GM23248 (cell line): ENCODE measurements at regions not wholly inside any gene's neighbourhood (a gene's known extent, or its start where the extent isn't known, plus 50 kb on each side); places are given as distances from the start of the nearest gene placed in this dataset.

Source experiments
- DNase-seq: peaks from one replicate; pipeline ENCODE4 v3.0.0-alpha.2; 2015
- H2AFZ ChIP-seq: fragments of 200-600 bp; sonication (generic); 2 replicates; pipeline ENCODE4 v1.6.1; 2016; ENCODE audit warnings: antibody characterized with exemption
- H3F3A ChIP-seq: fragments of 200-600 bp; sonication (generic); 2 replicates; pipeline ENCODE4 v1.6.1; 2016; ENCODE audit warnings: mild to moderate bottlenecking, antibody characterized with exemption, mixed run types; ENCODE audit not compliant: insufficient read depth
- H3K27ac ChIP-seq: fragments of 200-600 bp; sonication (generic); 2 replicates; pipeline ENCODE4 v1.5.1; 2016; ENCODE audit warnings: mild to moderate bottlenecking
- H3K27me3 ChIP-seq: fragments of 200-600 bp; sonication (generic); replicated peaks from 2 replicates; pipeline ENCODE4 v1.6.1; 2016; ENCODE audit warnings: mild to moderate bottlenecking; ENCODE audit not compliant: insufficient read depth
- H3K36me3 ChIP-seq: fragments of 200-600 bp; sonication (generic); 2 replicates; pipeline ENCODE4 v1.6.1; 2016; ENCODE audit warnings: low read depth, mild to moderate bottlenecking
- H3K4me1 ChIP-seq: fragments of 200-600 bp; sonication (generic); 2 replicates; pipeline ENCODE4 v1.6.1; 2016; ENCODE audit warnings: mild to moderate bottlenecking; ENCODE audit not compliant: insufficient read depth
- H3K4me2 ChIP-seq: fragments of 200-600 bp; sonication (generic); one replicate; pipeline ENCODE4 v1.6.1; 2016; ENCODE audit warnings: mild to moderate bottlenecking; ENCODE audit not compliant: unreplicated experiment
- H3K4me3 ChIP-seq: fragments of 200-600 bp; sonication (generic); 2 replicates; pipeline ENCODE4 v1.5.1; 2016; ENCODE audit warnings: mild to moderate bottlenecking
- H3K79me2 ChIP-seq: fragments of 200-600 bp; sonication (generic); 2 replicates; pipeline ENCODE4 v1.6.1; 2016; ENCODE audit warnings: mild to moderate bottlenecking; ENCODE audit not compliant: insufficient read depth
- H3K9ac ChIP-seq: fragments of 200-600 bp; sonication (generic); 2 replicates; pipeline ENCODE4 v1.6.1; 2016; ENCODE audit warnings: mild to moderate bottlenecking
- H3K9me2 ChIP-seq: fragments of 200-600 bp; sonication (generic); 2 replicates; pipeline ENCODE4 v1.6.1; 2016; ENCODE audit warnings: mixed run types, mild to moderate bottlenecking, moderate library complexity; ENCODE audit not compliant: insufficient read depth
- H3K9me3 ChIP-seq: fragments of 200-600 bp; sonication (generic); one replicate; pipeline ENCODE4 v1.6.1; 2017; ENCODE audit warnings: low read depth
- H4K20me1 ChIP-seq: fragments of 200-600 bp; sonication (generic); 2 replicates; pipeline ENCODE4 v1.6.0; 2016; ENCODE audit not compliant: insufficient read depth
- EZH2 ChIP-seq: fragments of 200-600 bp; sonication (generic); IDR thresholded peaks from 2 replicates; pipeline ENCODE4 v1.6.1; 2018; ENCODE audit warnings: antibody characterized with exemption, mild to moderate bottlenecking; ENCODE audit not compliant: insufficient read depth, poor library complexity, severe bottlenecking
- EZH2phosphoT487 ChIP-seq: fragments of 200-600 bp; sonication (generic); IDR thresholded peaks from 2 replicates; pipeline ENCODE4 v1.6.1; 2018; ENCODE audit warnings: antibody characterized with exemption, moderate library complexity, mild to moderate bottlenecking, low read depth; ENCODE audit not compliant: insufficient read depth
- WGBS, 2 experiments: methylation state at CpG; one replicate each; pipeline ENCODE4 v1.1.6; 2015 to 2017; ENCODE audit warnings: low lambda C conversion rate in 2 of 2, low coverage in 1 of 2; ENCODE audit errors: missing lambda C conversion rate in 2 of 2; 5-methylcytosine and 5-hydroxymethylcytosine counted together
- in situ Hi-C: fragments of 300-500 bp; cut with MboI; formaldehyde crosslinking; loops from 2 replicates; pipeline ENCODE4 v1.15.0; 2020

- Histone ChIP-seq H3K27ac (no peak overlapping the region), H3K79me2 (no peaks in the 10 kb centered on the region), H3K9me3 (no peaks in the 10 kb centered on the region), H2AFZ (no peak overlapping the region), H3K4me3 (no peak overlapping the region), H4K20me1 (no peaks in the 10 kb centered on the region), H3K9ac (no peak overlapping the region), H3K4me1 (no peaks in the 10 kb centered on the region), H3F3A (no peaks in the 10 kb centered on the region), H3K9me2 (no peaks in the 10 kb centered on the region), H3K27me3 (0 out of 2 replicates have a peak, but pooled peaks cover under 1% of the 10 kb centered on the region), H3K4me2 (no peak overlapping the region), H3K36me3 (no peaks in the 10 kb centered on the region)
- TF ChIP-seq EZH2phosphoT487 (no peak), EZH2 (no peak)
- 24 to 28% methylated on average over 3 of the region's 3 CpGs for WGBS, 2 experiments
- DNase-seq = no peak
- in situ Hi-C loops = no loop called here
These were observed 571.2 kb upstream of the CFAP20DC start for GRCh38 chr3:59621037-59621436.

- Histone ChIP-seq H3K27ac (no peak overlapping the region), H3K79me2 (no peaks in the 10 kb centered on the region), H3K27me3 (no peaks in the 10 kb centered on the region), H3K4me2 (no peak overlapping the region), H3K9me2 (no peaks in the 10 kb centered on the region), H3K9me3 (no peaks in the 10 kb centered on the region), H4K20me1 (no peaks in the 10 kb centered on the region), H2AFZ (no peak overlapping the region), H3K4me3 (no peak overlapping the region), H3K9ac (no peak overlapping the region), H3K4me1 (no peaks in the 10 kb centered on the region), H3F3A (no peaks in the 10 kb centered on the region), H3K36me3 (no peaks in the 10 kb centered on the region)
- in situ Hi-C loops = no loop called here
- DNase-seq = no peak
- WGBS, 2 experiments = 75 to 79% methylated on average over 4 of the region's 4 CpGs
- no peak for TF ChIP-seq EZH2phosphoT487
- TF ChIP-seq EZH2 = no peak
These were observed 570.5 kb upstream of the CFAP20DC start for GRCh38 chr3:59620325-59620724.

DNA sequence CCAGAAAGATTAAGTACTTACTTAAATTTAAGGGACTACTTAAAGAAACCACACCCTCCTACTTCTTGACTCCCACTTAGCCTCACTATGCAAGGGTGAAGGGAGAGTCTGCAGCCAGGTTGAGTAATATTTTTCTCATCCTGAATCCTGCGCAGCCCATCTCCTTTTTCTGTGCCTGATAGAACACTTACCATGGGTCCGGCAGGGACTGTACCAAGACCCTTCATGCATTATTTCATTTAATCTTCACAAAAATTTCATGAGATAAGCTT is 562.6 kb upstream of the CFAP20DC start:
- peaks cover 7% of the 10 kb centered on the region; the same call in 1 of the 2 replicates for H3K4me1 ChIP-seq
- H2AFZ ChIP-seq = no peak overlapping the region
- H3K79me2 ChIP-seq = no peaks in the 10 kb centered on the region
- no peaks in the 10 kb centered on the region for H3K36me3 ChIP-seq
- H3K9ac ChIP-seq = no peak overlapping the region
- H3F3A ChIP-seq = no peaks in the 10 kb centered on the region
- 88 to 89% methylated on average over 2 of the region's 2 CpGs for WGBS, 2 experiments
- no peaks in the 10 kb centered on the region for H3K9me3 ChIP-seq
- TF ChIP-seq EZH2 (no peak), EZH2phosphoT487 (no peak)
- no peak for DNase-seq
- in situ Hi-C loops = no loop called here
- no peak overlapping the region for H3K4me2 ChIP-seq
- no peaks in the 10 kb centered on the region for H3K27me3 ChIP-seq
- no peaks in the 10 kb centered on the region for H3K9me2 ChIP-seq
- H3K27ac ChIP-seq = no peak overlapping the region
- H4K20me1 ChIP-seq = no peaks in the 10 kb centered on the region
- no peak overlapping the region for H3K4me3 ChIP-seq

DNA sequence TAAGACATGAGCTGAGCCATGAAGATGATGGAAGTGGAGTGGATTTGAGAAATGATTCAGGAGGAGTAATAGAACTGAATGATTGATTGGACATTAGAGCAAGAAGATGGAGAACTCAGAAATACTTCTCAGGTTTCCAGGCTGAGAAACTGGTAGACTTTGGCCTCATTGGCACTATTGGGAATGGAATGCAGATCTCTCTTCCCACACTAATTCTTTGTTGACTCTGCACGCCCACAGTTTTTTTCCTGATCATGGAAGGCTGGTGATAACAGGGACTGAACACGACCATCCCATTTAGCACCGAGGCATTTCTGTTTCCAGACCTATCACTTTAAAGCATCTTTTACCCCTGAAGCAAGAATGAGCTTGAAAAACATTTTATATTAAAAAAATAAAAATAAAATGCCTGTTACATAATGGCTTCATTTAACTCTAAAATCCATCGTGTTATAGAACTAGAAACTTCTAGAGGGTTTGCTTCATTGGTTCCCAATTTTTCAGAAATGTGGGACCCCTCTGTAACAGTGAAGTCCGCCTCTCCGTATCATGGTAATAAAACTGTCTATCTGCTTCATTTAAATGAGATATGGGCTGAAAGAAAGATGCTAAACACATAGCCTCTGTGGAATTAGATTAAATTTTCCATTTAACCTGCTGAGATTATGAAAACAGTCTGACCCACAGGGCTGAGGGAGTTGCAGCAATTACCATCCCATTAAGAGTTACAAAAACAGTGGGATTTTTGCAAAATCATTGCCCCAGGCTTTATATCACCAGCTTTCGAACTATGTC is 562.0 kb upstream of the CFAP20DC start:
- Histone ChIP-seq H3K79me2 (no peaks in the 10 kb centered on the region), H3K9me3 (no peaks in the 10 kb centered on the region), H3K27me3 (no peaks in the 10 kb centered on the region), H3K36me3 (no peaks in the 10 kb centered on the region), H3K4me2 (no peak overlapping the region), H3K4me3 (no peak overlapping the region), H3K4me1 (peaks cover 7% of the 10 kb centered on the region; the same call in 1 of the 2 replicates), H3K9me2 (no peaks in the 10 kb centered on the region), H4K20me1 (no peaks in the 10 kb centered on the region), H3K27ac (no peak overlapping the region), H3F3A (no peaks in the 10 kb centered on the region), H3K9ac (no peak overlapping the region), H2AFZ (no peak overlapping the region)
- DNase-seq = no peak
- in situ Hi-C loops = no loop called here
- WGBS, 2 experiments = 61 to 71% methylated on average over 7 of the region's 7 CpGs
- TF ChIP-seq EZH2 (no peak), EZH2phosphoT487 (no peak)
